ENCODE measurements at regions not wholly inside any gene's neighbourhood (a gene's known extent, or its start where the extent isn't known, plus 50 kb on each side); places are given as distances from the start of the nearest gene placed in this dataset.
"Not testable (repeated sequence)": the region's sequence is repeated elsewhere in the genome, so short reads cannot be mapped to it uniquely, and the experiment has no call there.

- H3K9me3 Mint-ChIP-seq; H3K27ac Mint-ChIP-seq; intact Hi-C loops (cut with micrococcal nuclease); H3K36me3 Mint-ChIP-seq (ENCODE audit: low read depth); H3K4me1 Mint-ChIP-seq (ENCODE audit: low read depth); H3K4me3 Mint-ChIP-seq: not testable (repeated sequence)
- peaks cover 12% of the 10 kb centered on the region for H3K27me3 Mint-ChIP-seq
These were observed 1660.2 kb downstream of the SPATA31A7 start for GRCh38 chr9:62849991-62850390.

GRCh38 chr9:62857280-62857679, 1667.4 kb downstream of the SPATA31A7 start:
- H3K4me3 Mint-ChIP-seq; H3K4me1 Mint-ChIP-seq (ENCODE audit: low read depth); H3K9me3 Mint-ChIP-seq; H3K27ac Mint-ChIP-seq; intact Hi-C loops (cut with micrococcal nuclease); H3K36me3 Mint-ChIP-seq (ENCODE audit: low read depth): not testable (repeated sequence)
- H3K27me3 Mint-ChIP-seq = peaks cover 18% of the 10 kb centered on the region

- H3K27ac Mint-ChIP-seq; H3K4me3 Mint-ChIP-seq; intact Hi-C loops (cut with micrococcal nuclease); H3K9me3 Mint-ChIP-seq; H3K4me1 Mint-ChIP-seq (ENCODE audit: low read depth); H3K36me3 Mint-ChIP-seq (ENCODE audit: low read depth): not testable (repeated sequence)
- H3K27me3 Mint-ChIP-seq = peaks cover 18% of the 10 kb centered on the region
These were observed 1668.4 kb downstream of the SPATA31A7 start for GRCh38 chr9:62858240-62858639.

- intact Hi-C loops (cut with micrococcal nuclease); H3K36me3 Mint-ChIP-seq (ENCODE audit: low read depth); H3K9me3 Mint-ChIP-seq; H3K4me1 Mint-ChIP-seq (ENCODE audit: low read depth); H3K4me3 Mint-ChIP-seq; H3K27ac Mint-ChIP-seq: not testable (repeated sequence)
- H3K27me3 Mint-ChIP-seq = peaks cover 33% of the 10 kb centered on the region
These were observed 1671.4 kb downstream of the SPATA31A7 start for GRCh38 chr9:62860939-62861860.

- peaks cover 37% of the 10 kb centered on the region for H3K27me3 Mint-ChIP-seq
- H3K36me3 Mint-ChIP-seq (ENCODE audit: low read depth); H3K27ac Mint-ChIP-seq; H3K4me1 Mint-ChIP-seq (ENCODE audit: low read depth); H3K9me3 Mint-ChIP-seq; intact Hi-C loops (cut with micrococcal nuclease); H3K4me3 Mint-ChIP-seq: not testable (repeated sequence)
These were observed 1672.3 kb downstream of the SPATA31A7 start for GRCh38 chr9:62862180-62862579.

GRCh38 chr9:62863319-62863718, 1673.5 kb downstream of the SPATA31A7 start:
- intact Hi-C loops (cut with micrococcal nuclease); H3K27ac Mint-ChIP-seq; H3K9me3 Mint-ChIP-seq; H3K36me3 Mint-ChIP-seq (ENCODE audit: low read depth); H3K4me1 Mint-ChIP-seq (ENCODE audit: low read depth); H3K4me3 Mint-ChIP-seq: not testable (repeated sequence)
- H3K27me3 Mint-ChIP-seq = peaks cover 36% of the 10 kb centered on the region

- H3K36me3 Mint-ChIP-seq (ENCODE audit: low read depth); H3K4me3 Mint-ChIP-seq; H3K4me1 Mint-ChIP-seq (ENCODE audit: low read depth); H3K9me3 Mint-ChIP-seq; intact Hi-C loops (cut with micrococcal nuclease); H3K27ac Mint-ChIP-seq: not testable (repeated sequence)
- peaks cover 38% of the 10 kb centered on the region for H3K27me3 Mint-ChIP-seq
These were observed 1674.0 kb downstream of the SPATA31A7 start for GRCh38 chr9:62863867-62864266.

GRCh38 chr9:62864481-62865469, 1674.9 kb downstream of the SPATA31A7 start:
- H3K4me1 Mint-ChIP-seq (ENCODE audit: low read depth); H3K27ac Mint-ChIP-seq; intact Hi-C loops (cut with micrococcal nuclease); H3K9me3 Mint-ChIP-seq; H3K36me3 Mint-ChIP-seq (ENCODE audit: low read depth): not testable (repeated sequence)
- Mint-ChIP-seq H3K27me3 (peaks cover 40% of the 10 kb centered on the region), H3K4me3 (peak overlapping the region; percentile 17)

- peaks cover 24% of the 10 kb centered on the region for H3K27me3 Mint-ChIP-seq
These were observed 1679.2 kb downstream of the SPATA31A7 start for GRCh38 chr9:62869061-62869460.

GRCh38 chr9:62871765-62872164, 1681.9 kb downstream of the SPATA31A7 start:
- H3K9me3 Mint-ChIP-seq; H3K4me1 Mint-ChIP-seq (ENCODE audit: low read depth); H3K36me3 Mint-ChIP-seq (ENCODE audit: low read depth); H3K4me3 Mint-ChIP-seq; H3K27me3 Mint-ChIP-seq; H3K27ac Mint-ChIP-seq; intact Hi-C loops (cut with micrococcal nuclease): not testable (repeated sequence)

More at GRCh38 chr9:62869061-62869460, 1679.2 kb downstream of the SPATA31A7 start:
- H3K9me3 Mint-ChIP-seq; H3K4me3 Mint-ChIP-seq; intact Hi-C loops (cut with micrococcal nuclease); H3K4me1 Mint-ChIP-seq (ENCODE audit: low read depth); H3K36me3 Mint-ChIP-seq (ENCODE audit: low read depth); H3K27ac Mint-ChIP-seq: not testable (repeated sequence)

GRCh38 chr9:62874213-62874612, 1684.4 kb downstream of the SPATA31A7 start:
- H3K36me3 Mint-ChIP-seq (ENCODE audit: low read depth); H3K4me1 Mint-ChIP-seq (ENCODE audit: low read depth); H3K4me3 Mint-ChIP-seq; H3K27ac Mint-ChIP-seq; intact Hi-C loops (cut with micrococcal nuclease); H3K27me3 Mint-ChIP-seq: not testable (repeated sequence)
- H3K9me3 Mint-ChIP-seq = peaks cover 11% of the 10 kb centered on the region

GRCh38 chr9:62874745-62875599, 1685.1 kb downstream of the SPATA31A7 start:
- H3K27me3 Mint-ChIP-seq; H3K27ac Mint-ChIP-seq; H3K36me3 Mint-ChIP-seq (ENCODE audit: low read depth); H3K4me3 Mint-ChIP-seq; H3K4me1 Mint-ChIP-seq (ENCODE audit: low read depth); intact Hi-C loops (cut with micrococcal nuclease): not testable (repeated sequence)
- peaks cover 11% of the 10 kb centered on the region for H3K9me3 Mint-ChIP-seq

- H3K36me3 Mint-ChIP-seq (ENCODE audit: low read depth); H3K4me3 Mint-ChIP-seq; H3K27me3 Mint-ChIP-seq; H3K4me1 Mint-ChIP-seq (ENCODE audit: low read depth); H3K27ac Mint-ChIP-seq; intact Hi-C loops (cut with micrococcal nuclease): not testable (repeated sequence)
- peaks cover 11% of the 10 kb centered on the region for H3K9me3 Mint-ChIP-seq
These were observed 1687.7 kb downstream of the SPATA31A7 start for GRCh38 chr9:62877552-62877951.

All from dendritic cell treated with granulocyte-macrophage colony-stimulating factor and Interleukin-4, amounts not matched to agents 40 ng/mL and 50 ng/mL, for 4 days (primary cell).